Activated CD4-positive, alpha-beta T cell treated with anti-CD3 and anti-CD28 coated beads, Interleukin-2, Interleukin-6, amounts not matched to agents 100 ng/mL and 50 ng/mL, durations not matched to agents 16 hours and 8 hours (primary cell): ENCODE measurements at regions not wholly inside any gene's neighbourhood (a gene's known extent, or its start where the extent isn't known, plus 50 kb on each side); places are given as distances from the start of the nearest gene placed in this dataset.
"Not testable (repeated sequence)": the region's sequence is repeated elsewhere in the genome, so short reads cannot be mapped to it uniquely, and the experiment has no call there.

Source experiments
- DNase-seq: peaks from one replicate; pipeline ENCODE4 v3.0.0-alpha.2; 2020

DNA sequence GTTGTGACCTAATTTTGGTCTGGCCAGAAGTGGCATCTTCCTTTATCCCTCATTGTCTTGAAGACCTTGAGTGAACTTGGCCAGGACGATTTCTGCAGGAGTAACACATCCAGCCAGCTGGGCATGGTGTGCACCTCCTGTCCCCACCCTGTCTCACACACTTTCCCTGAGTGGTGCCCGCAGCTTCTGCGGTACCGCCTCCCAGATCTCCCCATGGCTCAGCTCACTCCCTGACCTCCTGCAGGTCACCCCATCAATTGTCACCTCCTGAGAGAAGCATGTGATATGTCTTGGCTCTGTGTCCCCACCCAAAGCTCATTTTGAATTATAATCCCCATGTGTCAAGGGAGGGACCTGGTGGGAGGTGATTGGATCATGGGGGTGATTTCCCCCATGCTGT is 50.2 kb upstream of the TP53I11 start:
- DNase-seq = no peak

DNA sequence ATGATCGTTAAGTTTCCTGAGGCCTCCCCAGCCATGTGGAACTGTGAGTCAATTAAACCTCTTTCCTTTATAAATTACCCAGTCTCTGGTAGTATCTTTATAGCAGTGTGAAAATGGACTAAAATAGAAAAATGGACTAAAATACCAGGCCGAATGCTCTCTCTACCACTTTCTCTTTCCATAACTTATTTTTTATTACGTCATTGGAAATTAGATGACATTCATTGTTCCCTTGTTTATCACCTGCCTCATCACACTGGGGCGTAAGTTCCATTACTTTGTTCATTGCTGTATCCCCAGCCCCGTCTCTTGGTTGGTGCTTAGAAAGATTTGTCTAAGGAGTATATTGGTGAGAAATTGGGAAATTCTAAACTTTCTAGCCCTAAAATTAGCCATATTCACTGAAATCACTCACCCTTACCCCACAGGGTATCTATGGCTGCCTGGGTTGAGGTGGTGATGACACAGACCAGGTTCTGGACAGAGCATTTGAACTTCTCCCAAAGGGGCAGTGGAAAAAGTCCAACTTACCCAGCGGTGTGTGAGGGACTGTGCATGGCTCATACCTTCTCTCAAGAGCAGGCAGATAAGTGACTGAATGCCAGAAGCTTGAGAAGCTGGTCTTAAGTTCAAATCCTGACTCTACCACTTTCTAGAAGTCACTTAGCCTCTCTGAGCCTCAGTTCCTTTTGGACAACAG is 50.9 kb upstream of the TP53I11 start:
- no peak for DNase-seq

DNA sequence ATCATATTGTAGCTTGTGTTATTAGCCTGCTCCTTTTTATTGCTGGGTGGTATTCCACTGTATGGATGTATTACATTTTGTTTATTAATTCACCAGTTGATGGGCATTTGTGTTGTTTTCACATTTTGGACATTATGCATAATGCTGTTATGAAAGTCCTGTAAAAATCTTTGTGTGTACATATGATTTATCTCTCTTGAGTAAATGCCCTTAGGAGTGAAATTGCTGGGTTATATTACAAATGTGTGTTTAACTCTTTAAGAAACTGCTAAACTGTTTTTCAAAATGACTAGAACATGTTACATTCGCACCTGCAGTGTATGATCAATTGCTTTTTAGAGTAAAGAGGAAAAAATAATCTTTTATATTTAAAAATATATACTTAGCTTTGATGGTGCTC is 54.4 kb upstream of the TP53I11 start:
- no peak for DNase-seq

GRCh38 chr11:45007011-45007410 is 56.3 kb upstream of the TP53I11 start:
- DNase-seq = no peak

DNA sequence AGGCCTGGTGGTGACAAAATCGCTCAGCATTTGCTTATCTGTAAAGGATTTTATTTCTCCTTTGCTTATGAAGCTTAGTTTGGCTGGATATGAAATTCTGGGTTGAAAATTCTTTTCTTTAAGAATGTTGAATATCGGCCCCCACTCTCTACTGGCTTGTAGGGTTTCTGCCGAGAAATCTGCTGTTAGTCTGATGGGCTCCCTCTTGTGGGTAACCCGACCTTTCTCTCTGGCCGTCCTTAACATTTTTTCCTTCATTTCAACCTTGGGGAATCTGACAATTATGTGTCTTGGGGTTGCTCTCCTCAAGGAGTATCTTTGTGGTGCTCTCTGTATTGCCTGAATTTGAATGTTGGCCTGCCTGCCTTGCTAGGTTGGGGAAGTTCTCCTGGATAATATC is 65.3 kb upstream of the TP53I11 start:
- DNase-seq = not testable (repeated sequence)

- not testable (repeated sequence) for DNase-seq
These were observed 65.8 kb upstream of the TP53I11 start for GRCh38 chr11:45016446-45016845.

DNA sequence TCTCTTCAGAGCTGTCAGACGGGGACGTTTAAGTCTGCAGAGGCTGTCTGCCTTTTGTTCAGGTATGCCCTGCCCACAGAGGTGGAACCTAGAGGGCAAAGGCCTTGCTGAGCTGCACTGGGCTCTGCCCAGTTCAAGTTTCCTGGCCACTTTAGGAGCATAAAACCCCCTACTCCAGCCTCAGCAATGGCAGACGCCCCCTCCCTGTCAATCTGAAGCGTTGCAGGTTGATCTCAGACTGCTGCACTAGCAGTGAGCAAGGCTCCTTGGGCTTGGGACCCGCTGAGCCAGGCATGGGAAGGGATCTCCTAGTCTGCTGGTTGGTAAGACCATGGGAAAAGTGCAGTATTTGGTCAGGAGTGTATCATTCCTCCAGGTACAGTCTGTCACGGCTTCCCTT is 66.6 kb upstream of the TP53I11 start:
- DNase-seq = no peak

- no peak for DNase-seq
These were observed 70.3 kb upstream of the TP53I11 start for GRCh38 chr11:45021001-45021400.

GRCh38 chr11:45021692-45022141 is 71.0 kb upstream of the TP53I11 start:
- no peak for DNase-seq

- no peak for DNase-seq
These were observed 71.8 kb upstream of the TP53I11 start for GRCh38 chr11:45022294-45023064.

- DNase-seq = no peak
These were observed 72.3 kb upstream of the TP53I11 start for GRCh38 chr11:45023065-45023365.

DNA sequence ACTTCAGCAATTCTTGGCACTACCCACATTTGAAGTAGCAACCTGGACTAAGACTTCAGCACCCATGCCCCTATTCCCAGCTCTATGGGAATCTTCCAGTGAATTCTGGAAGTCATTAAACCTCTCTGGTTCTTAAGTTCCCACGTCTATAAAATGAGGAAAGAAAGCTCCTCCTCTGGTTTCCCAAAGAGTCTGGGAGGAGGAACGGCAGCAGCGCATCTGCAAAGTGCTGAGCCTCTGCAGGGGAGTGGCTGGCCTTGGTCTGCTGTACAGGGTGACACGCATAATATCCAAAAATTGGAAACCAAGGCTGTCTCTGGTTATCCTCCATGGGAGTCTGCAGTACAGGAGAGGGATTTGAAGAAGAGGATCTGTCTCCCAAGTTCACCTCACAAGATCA is 73.6 kb upstream of the TP53I11 start:
- DNase-seq = no peak

DNA sequence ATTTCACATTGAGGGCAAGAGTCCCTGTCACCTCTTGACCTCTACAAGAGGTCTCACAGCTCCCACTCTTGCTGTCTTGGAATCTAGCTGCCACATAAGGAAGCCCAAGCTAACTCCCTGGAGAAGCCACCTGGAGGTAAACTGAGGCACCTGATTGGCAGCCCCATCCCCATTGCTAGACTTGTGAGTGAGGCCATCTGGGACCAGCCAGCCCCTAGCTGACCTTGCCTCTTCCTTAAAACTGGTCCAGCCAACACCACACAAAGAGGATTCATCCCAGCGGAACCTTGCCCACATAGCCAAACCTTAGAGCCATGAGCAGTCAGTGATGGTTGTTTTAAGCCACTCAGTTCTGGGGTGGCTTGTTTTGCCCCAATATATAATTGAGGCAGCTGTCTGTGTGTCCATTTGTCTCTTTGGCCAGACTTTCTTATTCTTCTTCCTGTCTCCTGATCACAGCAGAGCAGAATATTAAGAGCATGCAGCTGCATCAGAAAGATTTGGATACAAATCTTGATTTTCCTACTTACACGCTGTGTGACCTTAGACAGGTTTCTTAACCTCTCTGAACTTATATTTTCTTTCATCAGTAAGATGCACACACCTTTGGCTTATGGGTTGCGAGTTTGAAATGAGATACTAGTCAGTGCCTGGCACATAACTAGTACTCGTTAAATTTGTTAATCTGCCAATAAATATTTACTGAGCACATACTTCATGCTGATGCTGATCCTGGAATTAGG is 74.3 kb upstream of the TP53I11 start:
- DNase-seq = no peak

DNA sequence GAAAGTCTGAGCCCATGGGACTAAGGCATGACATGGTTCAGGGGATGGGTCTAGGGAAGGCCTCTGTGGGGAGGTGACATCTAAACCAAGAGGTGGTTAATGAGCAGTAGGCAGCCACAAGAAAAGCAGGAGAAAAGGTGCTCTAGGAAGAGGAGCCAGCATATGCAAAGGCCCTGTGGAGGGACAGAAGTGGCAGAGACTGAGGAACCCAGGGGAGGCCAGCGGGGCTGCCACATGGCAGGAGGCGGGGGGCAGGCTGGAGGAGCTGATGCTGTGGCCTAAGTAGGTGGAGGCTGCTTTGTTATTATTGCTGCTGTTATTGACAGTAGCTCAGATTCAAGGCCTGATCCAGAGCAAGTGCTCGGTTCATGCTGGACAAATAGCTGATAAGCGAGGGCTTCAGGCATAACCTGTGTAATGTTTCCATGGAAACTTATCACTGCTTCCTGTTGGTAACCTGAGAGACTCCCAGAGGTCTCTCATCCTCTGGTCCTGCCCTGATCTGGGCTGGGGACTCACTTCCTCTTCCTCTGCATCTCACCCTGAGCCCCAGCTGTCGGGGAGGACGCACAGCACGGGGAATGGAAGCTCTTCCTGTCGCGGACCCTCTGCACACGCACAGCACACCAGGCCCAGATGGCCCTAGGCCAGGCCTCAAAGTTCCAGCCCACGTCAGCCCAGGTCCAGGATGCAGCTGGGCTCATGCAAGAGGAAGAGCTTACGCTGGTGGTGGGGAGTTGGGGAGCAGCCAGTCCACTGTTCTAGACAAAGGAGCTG is 75.2 kb upstream of the TP53I11 start:
- no peak for DNase-seq

DNA sequence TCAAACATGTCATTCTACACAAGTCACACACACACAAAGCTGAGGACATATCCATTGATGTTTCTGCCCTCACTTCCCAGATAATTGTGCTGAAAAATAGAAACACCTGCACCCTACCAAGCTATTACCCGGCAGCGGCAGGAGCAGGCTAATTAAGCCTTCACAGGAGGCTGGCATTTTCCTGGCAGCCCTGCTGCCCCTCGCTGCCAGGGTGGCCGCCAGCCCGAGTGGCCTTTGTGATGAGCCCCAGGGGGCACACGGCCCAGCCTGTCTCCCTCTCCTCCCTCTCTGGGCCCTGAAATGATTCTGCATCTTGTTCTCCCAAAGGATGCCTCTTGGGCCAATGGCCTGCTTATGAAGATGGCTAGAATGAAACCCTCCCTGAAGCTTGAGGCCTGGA is 76.2 kb upstream of the TP53I11 start:
- DNase-seq = no peak

DNA sequence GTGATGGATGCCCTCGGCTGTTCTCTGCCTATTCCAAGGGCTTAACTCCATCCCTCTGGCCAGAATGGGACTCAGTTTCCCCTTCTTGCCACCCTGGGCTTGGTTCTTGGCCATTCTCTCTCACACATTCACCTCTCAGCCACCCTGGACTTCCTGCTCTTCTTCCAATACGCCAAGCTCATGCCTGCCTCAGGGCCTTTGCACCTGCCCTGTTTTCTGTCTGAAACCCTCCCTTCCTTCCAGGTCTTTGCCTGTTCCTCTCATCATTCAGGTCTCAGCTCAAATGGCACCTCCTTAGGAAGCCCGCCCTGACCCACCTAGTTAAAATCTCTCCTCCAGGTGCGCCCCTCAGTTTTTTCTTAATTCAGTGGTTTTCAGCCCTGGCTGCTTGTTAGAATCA is 76.6 kb upstream of the TP53I11 start:
- DNase-seq = no peak

GRCh38 chr11:45028911-45029682 is 78.4 kb upstream of the TP53I11 start:
- DNase-seq = no peak

- DNase-seq = no peak
These were observed 80.1 kb upstream of the TP53I11 start for GRCh38 chr11:45030778-45031177.

- DNase-seq = no peak
These were observed 81.3 kb upstream of the TP53I11 start for GRCh38 chr11:45031912-45032519.

- DNase-seq = no peak
These were observed 84.7 kb upstream of the TP53I11 start for GRCh38 chr11:45035413-45035812.

- no peak for DNase-seq
These were observed 85.3 kb upstream of the TP53I11 start for GRCh38 chr11:45036010-45036409.

GRCh38 chr11:45036733-45037132 is 86.0 kb upstream of the TP53I11 start:
- DNase-seq = no peak
